ENCODE measurements at regions not wholly inside any gene's neighbourhood (a gene's known extent, or its start where the extent isn't known, plus 50 kb on each side); places are given as distances from the start of the nearest gene placed in this dataset.

- no peak for TF ChIP-seq CTCF (IDR thresholded peaks at IDR 0.05; ENCODE audit: low read depth, low read length, missing control alignments)
- DNase-seq (ENCODE audit: low read depth) = no peak
- H3K4me3 ChIP-seq (ENCODE audit: low read depth, low read length) = no peak overlapping the region
Observed at GRCh38 chr15:91593653-91594052, 259.9 kb upstream of the SLCO3A1 start.

- no peak for TF ChIP-seq CTCF (IDR thresholded peaks at IDR 0.05; ENCODE audit: low read depth, low read length, missing control alignments)
- no peak for DNase-seq (ENCODE audit: low read depth)
- H3K4me3 ChIP-seq (ENCODE audit: low read depth, low read length) = no peak overlapping the region
Observed at GRCh38 chr15:91599261-91599660, 254.2 kb upstream of the SLCO3A1 start.

- no peak for DNase-seq (ENCODE audit: low read depth)
- no peak for TF ChIP-seq CTCF (IDR thresholded peaks at IDR 0.05; ENCODE audit: low read depth, low read length, missing control alignments)
- no peak overlapping the region for H3K4me3 ChIP-seq (ENCODE audit: low read depth, low read length)
Observed at GRCh38 chr15:91603384-91604080, 250.0 kb upstream of the SLCO3A1 start.

- no peak overlapping the region for H3K4me3 ChIP-seq (ENCODE audit: low read depth, low read length)
- TF ChIP-seq CTCF (IDR thresholded peaks at IDR 0.05; ENCODE audit: low read depth, low read length, missing control alignments) = no peak
- no peak for DNase-seq (ENCODE audit: low read depth)
Observed at GRCh38 chr15:91604122-91604521, 249.4 kb upstream of the SLCO3A1 start.

- TF ChIP-seq CTCF (IDR thresholded peaks at IDR 0.05; ENCODE audit: low read depth, low read length, missing control alignments) = no peak
- no peak for DNase-seq (ENCODE audit: low read depth)
- no peak overlapping the region for H3K4me3 ChIP-seq (ENCODE audit: low read depth, low read length)
Observed at GRCh38 chr15:91605576-91605975, 247.9 kb upstream of the SLCO3A1 start.

- no peak for DNase-seq (ENCODE audit: low read depth)
- H3K4me3 ChIP-seq (ENCODE audit: low read depth, low read length) = no peak overlapping the region
- no peak for TF ChIP-seq CTCF (IDR thresholded peaks at IDR 0.05; ENCODE audit: low read depth, low read length, missing control alignments)
Observed at GRCh38 chr15:91609231-91609630, 244.3 kb upstream of the SLCO3A1 start.

GRCh38 chr15:91609966-91610365 is 243.5 kb upstream of the SLCO3A1 start:
- no peak for TF ChIP-seq CTCF (IDR thresholded peaks at IDR 0.05; ENCODE audit: low read depth, low read length, missing control alignments)
- no peak for DNase-seq (ENCODE audit: low read depth)
- no peak overlapping the region for H3K4me3 ChIP-seq (ENCODE audit: low read depth, low read length)

Data from GM12864 (cell line).